SU-DHL-6 (cell line): ENCODE measurements at regions not wholly inside any gene's neighbourhood (a gene's known extent, or its start where the extent isn't known, plus 50 kb on each side); places are given as distances from the start of the nearest gene placed in this dataset.

Source experiments
- EZH2phosphoT487 ChIP-seq: fragments of 200-600 bp; sonication (generic), shearing (Covaris generic); conservative IDR thresholded peaks from 2 replicates; pipeline ENCODE4 v1.6.1; 2018; ENCODE audit warnings: mild to moderate bottlenecking, antibody characterized with exemption, low read length, moderate library complexity, mixed read lengths
- TF ChIP-seq, protein P1 (sequence below): fragments of 200-600 bp; sonication (generic); IDR thresholded peaks from one replicate; pipeline ENCODE4 v1.5.1; 2017; ENCODE audit warnings: antibody characterized with exemption, mild to moderate bottlenecking, low read length, moderate library complexity; ENCODE audit not compliant: insufficient read depth, poor library complexity, severe bottlenecking

DNA sequence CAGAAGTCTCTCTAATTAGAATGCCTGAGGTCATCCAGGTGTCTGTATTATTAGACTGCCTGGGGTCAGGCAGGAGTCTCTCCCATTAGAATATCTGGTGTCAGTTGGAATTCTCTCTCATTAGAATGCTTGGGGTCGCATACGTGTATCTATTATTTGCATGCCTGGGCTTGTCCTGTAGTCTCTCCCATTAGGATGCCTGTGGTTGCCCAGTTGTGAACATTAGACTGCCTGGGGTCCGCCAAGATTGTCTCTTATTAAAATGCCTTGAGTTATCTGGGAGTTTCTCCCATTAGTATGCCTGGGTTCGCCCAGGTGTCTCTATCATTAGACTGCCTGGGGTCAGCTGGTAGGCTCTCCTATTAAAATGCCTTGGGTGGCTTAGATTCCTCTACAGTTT, 1494.7 kb downstream of the UQCRFS1 start:
- TF ChIP-seq, protein P1, sequence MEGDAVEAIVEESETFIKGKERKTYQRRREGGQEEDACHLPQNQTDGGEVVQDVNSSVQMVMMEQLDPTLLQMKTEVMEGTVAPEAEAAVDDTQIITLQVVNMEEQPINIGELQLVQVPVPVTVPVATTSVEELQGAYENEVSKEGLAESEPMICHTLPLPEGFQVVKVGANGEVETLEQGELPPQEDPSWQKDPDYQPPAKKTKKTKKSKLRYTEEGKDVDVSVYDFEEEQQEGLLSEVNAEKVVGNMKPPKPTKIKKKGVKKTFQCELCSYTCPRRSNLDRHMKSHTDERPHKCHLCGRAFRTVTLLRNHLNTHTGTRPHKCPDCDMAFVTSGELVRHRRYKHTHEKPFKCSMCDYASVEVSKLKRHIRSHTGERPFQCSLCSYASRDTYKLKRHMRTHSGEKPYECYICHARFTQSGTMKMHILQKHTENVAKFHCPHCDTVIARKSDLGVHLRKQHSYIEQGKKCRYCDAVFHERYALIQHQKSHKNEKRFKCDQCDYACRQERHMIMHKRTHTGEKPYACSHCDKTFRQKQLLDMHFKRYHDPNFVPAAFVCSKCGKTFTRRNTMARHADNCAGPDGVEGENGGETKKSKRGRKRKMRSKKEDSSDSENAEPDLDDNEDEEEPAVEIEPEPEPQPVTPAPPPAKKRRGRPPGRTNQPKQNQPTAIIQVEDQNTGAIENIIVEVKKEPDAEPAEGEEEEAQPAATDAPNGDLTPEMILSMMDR, result no peak
- TF ChIP-seq EZH2phosphoT487, result no peak
